Keratinocyte (primary cell): ENCODE measurements at regions not wholly inside any gene's neighbourhood (a gene's known extent, or its start where the extent isn't known, plus 50 kb on each side); places are given as distances from the start of the nearest gene placed in this dataset.

Source experiments
- DNase-seq: peaks from one replicate; pipeline ENCODE4 v3.0.0-alpha.2; 2011; ENCODE audit warnings: low read depth, missing footprints, low spot score
- FAIRE-seq: peaks from 2 replicates; lab custom pipeline; 2011; peaks lifted over from hg19 to GRCh38; lab: Jason Lieb, UNC
- H2AFZ ChIP-seq: 2 replicates; pipeline ENCODE4 v1.6.0; 2012; ENCODE audit warnings: low read length, control low read depth, inconsistent platforms; ENCODE audit not compliant: control insufficient read depth
- H3K27ac ChIP-seq: 2 replicates; pipeline ENCODE4 v1.5.1; 2011; ENCODE audit warnings: low read length; ENCODE audit not compliant: control insufficient read depth, insufficient read depth
- H3K27me3 ChIP-seq: 3 replicates; pipeline ENCODE4 v1.6.0; 2011; ENCODE audit warnings: low read length; ENCODE audit not compliant: control insufficient read depth, insufficient read depth; ENCODE audit errors: extremely low read depth
- H3K36me3 ChIP-seq, 2 experiments: 2 replicates in 1 of 2; 3 replicates in 1 of 2; pipeline ENCODE4 v1.5.1; 2011; ENCODE audit warnings: low read length in 2 of 2, mild to moderate bottlenecking in 1 of 2; ENCODE audit not compliant: control insufficient read depth in 2 of 2, insufficient read depth in 2 of 2; ENCODE audit errors: extremely low read depth in 1 of 2
- H3K4me1 ChIP-seq: 3 replicates; pipeline ENCODE4 v1.5.1; 2011; ENCODE audit warnings: low read length; ENCODE audit not compliant: control insufficient read depth, insufficient read depth; ENCODE audit errors: extremely low read depth
- H3K4me2 ChIP-seq: 3 replicates; pipeline ENCODE4 v1.6.0; 2011; ENCODE audit warnings: low read depth, low read length; ENCODE audit not compliant: control insufficient read depth, insufficient read depth; ENCODE audit errors: extremely low read depth
- H3K4me3 ChIP-seq, 3 experiments: fragments of 200-600 bp in 1 of 3; sonication (generic) in 1 of 3; 2 replicates in 2 of 3; 3 replicates in 1 of 3; pipeline ENCODE4 v1.5.1; 2011 to 2016; ENCODE audit warnings: low read length in 3 of 3, mild to moderate bottlenecking in 3 of 3, control low read depth in 2 of 3, inconsistent platforms in 1 of 3, low read depth in 1 of 3, mixed read lengths in 1 of 3, mixed run types in 1 of 3, moderate library complexity in 1 of 3; ENCODE audit not compliant: control insufficient read depth in 2 of 3, insufficient read depth in 2 of 3; ENCODE audit errors: extremely low read depth in 1 of 3
- H3K79me2 ChIP-seq: 2 replicates; pipeline ENCODE4 v1.6.0; 2012; ENCODE audit warnings: low read length; ENCODE audit not compliant: control insufficient read depth, insufficient read depth
- H3K9ac ChIP-seq: 3 replicates; pipeline ENCODE4 v1.6.0; 2011; ENCODE audit warnings: low read length; ENCODE audit not compliant: control insufficient read depth, insufficient read depth; ENCODE audit errors: extremely low read depth
- H3K9me1 ChIP-seq: 3 replicates; pipeline ENCODE4 v1.6.0; 2011; ENCODE audit warnings: low read length; ENCODE audit not compliant: control insufficient read depth, insufficient read depth; ENCODE audit errors: extremely low read depth
- H3K9me3 ChIP-seq: 2 replicates; pipeline ENCODE4 v1.5.1; 2012; ENCODE audit warnings: low read depth, low read length; ENCODE audit not compliant: control insufficient read depth
- H4K20me1 ChIP-seq: 3 replicates; pipeline ENCODE4 v1.6.0; 2011; ENCODE audit warnings: low read length; ENCODE audit not compliant: control insufficient read depth, insufficient read depth; ENCODE audit errors: extremely low read depth
- EZH2 ChIP-seq: IDR thresholded peaks from one replicate; pipeline ENCODE4 v1.6.1; 2012; ENCODE audit warnings: inconsistent platforms, mild to moderate bottlenecking, low read length, moderate library complexity
- dilution Hi-C: fragments of 300-500 bp; cut with MboI; formaldehyde crosslinking; loops from one replicate; pipeline ENCODE4 v1.7.0; 2020; ENCODE audit warnings: low sequenced_read_pairs; ENCODE audit not compliant: extremely low pct_ligation_motif_present
- TF ChIP-seq, protein P1 (sequence below), 3 experiments: IDR thresholded peaks in 1 of 3; conservative IDR thresholded peaks in 1 of 3; optimal IDR thresholded peaks in 1 of 3; 2 replicates in 2 of 3; 3 replicates in 1 of 3; pipeline versions ENCODE3 to v1.5.1; 2011; ENCODE audit warnings: low read length in 3 of 3, mild to moderate bottlenecking in 3 of 3, moderate library complexity in 2 of 3, control low read depth in 1 of 3, inconsistent platforms in 1 of 3; ENCODE audit not compliant: insufficient read depth in 2 of 3; ENCODE audit errors: extremely low read depth in 1 of 3

- DNase-seq: no peak
- no peaks in the 10 kb centered on the region for H3K79me2 ChIP-seq
- H2AFZ ChIP-seq: no peak overlapping the region
- H3K9me1 ChIP-seq: no peaks in the 10 kb centered on the region
- no peak for TF ChIP-seq EZH2
- TF ChIP-seq, protein P1, sequence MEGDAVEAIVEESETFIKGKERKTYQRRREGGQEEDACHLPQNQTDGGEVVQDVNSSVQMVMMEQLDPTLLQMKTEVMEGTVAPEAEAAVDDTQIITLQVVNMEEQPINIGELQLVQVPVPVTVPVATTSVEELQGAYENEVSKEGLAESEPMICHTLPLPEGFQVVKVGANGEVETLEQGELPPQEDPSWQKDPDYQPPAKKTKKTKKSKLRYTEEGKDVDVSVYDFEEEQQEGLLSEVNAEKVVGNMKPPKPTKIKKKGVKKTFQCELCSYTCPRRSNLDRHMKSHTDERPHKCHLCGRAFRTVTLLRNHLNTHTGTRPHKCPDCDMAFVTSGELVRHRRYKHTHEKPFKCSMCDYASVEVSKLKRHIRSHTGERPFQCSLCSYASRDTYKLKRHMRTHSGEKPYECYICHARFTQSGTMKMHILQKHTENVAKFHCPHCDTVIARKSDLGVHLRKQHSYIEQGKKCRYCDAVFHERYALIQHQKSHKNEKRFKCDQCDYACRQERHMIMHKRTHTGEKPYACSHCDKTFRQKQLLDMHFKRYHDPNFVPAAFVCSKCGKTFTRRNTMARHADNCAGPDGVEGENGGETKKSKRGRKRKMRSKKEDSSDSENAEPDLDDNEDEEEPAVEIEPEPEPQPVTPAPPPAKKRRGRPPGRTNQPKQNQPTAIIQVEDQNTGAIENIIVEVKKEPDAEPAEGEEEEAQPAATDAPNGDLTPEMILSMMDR (optimal IDR thresholded peaks at IDR 0.05 in 1 of 3, IDR thresholded peaks at IDR 0.05 in 1 of 3, conservative IDR thresholded peaks at IDR 0.05 in 1 of 3; ENCODE audit: extremely low read depth in 1 of 3, insufficient read depth in 2 of 3, low read length in 3 of 3): no peak
- no peaks in the 10 kb centered on the region for H3K27me3 ChIP-seq
- H3K36me3 ChIP-seq: no peaks in the 10 kb centered on the region
- no peak for FAIRE-seq
- no peak overlapping the region for H3K4me3 ChIP-seq
- dilution Hi-C loops: no loop called here
- H3K9me3 ChIP-seq: no peaks in the 10 kb centered on the region
- H3K27ac ChIP-seq: no peak overlapping the region
- H3K4me2 ChIP-seq: no peak overlapping the region
- H3K4me1 ChIP-seq: no peaks in the 10 kb centered on the region
- H3K9ac ChIP-seq: no peak overlapping the region
- H4K20me1 ChIP-seq: no peaks in the 10 kb centered on the region
Measured at GRCh38 chr18:47571957-47572356, 320.5 kb upstream of the SKOR2 start.

DNA sequence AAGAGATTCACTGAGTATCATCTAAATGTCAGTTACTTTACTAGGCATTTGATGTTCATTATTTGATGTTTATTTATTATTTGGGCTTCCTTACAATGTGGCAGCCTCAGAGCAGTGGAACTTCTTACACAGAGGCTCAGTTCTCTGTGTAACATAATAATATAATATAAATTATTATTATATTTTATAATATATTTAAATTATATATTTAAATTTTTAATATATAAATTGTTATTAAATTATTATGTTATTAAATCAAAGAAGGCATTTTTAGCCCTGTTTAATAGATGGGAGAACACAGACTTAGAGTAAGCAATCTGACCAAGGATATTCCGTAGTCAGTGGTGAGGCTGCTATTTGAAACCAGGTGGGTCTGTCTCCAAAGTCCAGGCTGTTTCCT lies 315.3 kb upstream of the SKOR2 start:
- Histone ChIP-seq H3K27ac (no peak overlapping the region), H3K9me3 (no peaks in the 10 kb centered on the region), H3K9ac (no peak overlapping the region), H3K4me3 (no peak overlapping the region), H3K79me2 (no peaks in the 10 kb centered on the region), H3K9me1 (no peaks in the 10 kb centered on the region), H3K27me3 (no peaks in the 10 kb centered on the region), H2AFZ (no peak overlapping the region), H3K36me3 (no peaks in the 10 kb centered on the region), H3K4me2 (no peak overlapping the region), H3K4me1 (no peaks in the 10 kb centered on the region), H4K20me1 (no peaks in the 10 kb centered on the region)
- no peak for FAIRE-seq
- TF ChIP-seq, protein P1 (optimal IDR thresholded peaks at IDR 0.05 in 1 of 3, IDR thresholded peaks at IDR 0.05 in 1 of 3, conservative IDR thresholded peaks at IDR 0.05 in 1 of 3; ENCODE audit: extremely low read depth in 1 of 3, insufficient read depth in 2 of 3, low read length in 3 of 3): no peak
- no peak for TF ChIP-seq EZH2
- DNase-seq: no peak
- dilution Hi-C loops: no loop called here
